ENCODE measurements at regions not wholly inside any gene's neighbourhood (a gene's known extent, or its start where the extent isn't known, plus 50 kb on each side); places are given as distances from the start of the nearest gene placed in this dataset.

- intact Hi-C loops (cut with DNase I; ENCODE audit: low total_unique reads) = no loop called here
- TF ChIP-seq, protein P1, sequence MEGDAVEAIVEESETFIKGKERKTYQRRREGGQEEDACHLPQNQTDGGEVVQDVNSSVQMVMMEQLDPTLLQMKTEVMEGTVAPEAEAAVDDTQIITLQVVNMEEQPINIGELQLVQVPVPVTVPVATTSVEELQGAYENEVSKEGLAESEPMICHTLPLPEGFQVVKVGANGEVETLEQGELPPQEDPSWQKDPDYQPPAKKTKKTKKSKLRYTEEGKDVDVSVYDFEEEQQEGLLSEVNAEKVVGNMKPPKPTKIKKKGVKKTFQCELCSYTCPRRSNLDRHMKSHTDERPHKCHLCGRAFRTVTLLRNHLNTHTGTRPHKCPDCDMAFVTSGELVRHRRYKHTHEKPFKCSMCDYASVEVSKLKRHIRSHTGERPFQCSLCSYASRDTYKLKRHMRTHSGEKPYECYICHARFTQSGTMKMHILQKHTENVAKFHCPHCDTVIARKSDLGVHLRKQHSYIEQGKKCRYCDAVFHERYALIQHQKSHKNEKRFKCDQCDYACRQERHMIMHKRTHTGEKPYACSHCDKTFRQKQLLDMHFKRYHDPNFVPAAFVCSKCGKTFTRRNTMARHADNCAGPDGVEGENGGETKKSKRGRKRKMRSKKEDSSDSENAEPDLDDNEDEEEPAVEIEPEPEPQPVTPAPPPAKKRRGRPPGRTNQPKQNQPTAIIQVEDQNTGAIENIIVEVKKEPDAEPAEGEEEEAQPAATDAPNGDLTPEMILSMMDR (IDR thresholded peaks at IDR 0.05) = no peak
- DNase-seq = no peak
- Histone ChIP-seq H3K4me3 (no peak overlapping the region), H3K9me3 (no peaks in the 10 kb centered on the region), H3K27ac (no peak overlapping the region), H3K4me1 (peaks cover 0 to 13% (median 0%) of the 10 kb centered on the region in 4 donors), H3K27me3 (no peaks in the 10 kb centered on the region), H3K36me3 (no peaks in the 10 kb centered on the region)
Measured at GRCh38 chr18:44620812-44621211, 59.9 kb upstream of the SETBP1 start.

DNA sequence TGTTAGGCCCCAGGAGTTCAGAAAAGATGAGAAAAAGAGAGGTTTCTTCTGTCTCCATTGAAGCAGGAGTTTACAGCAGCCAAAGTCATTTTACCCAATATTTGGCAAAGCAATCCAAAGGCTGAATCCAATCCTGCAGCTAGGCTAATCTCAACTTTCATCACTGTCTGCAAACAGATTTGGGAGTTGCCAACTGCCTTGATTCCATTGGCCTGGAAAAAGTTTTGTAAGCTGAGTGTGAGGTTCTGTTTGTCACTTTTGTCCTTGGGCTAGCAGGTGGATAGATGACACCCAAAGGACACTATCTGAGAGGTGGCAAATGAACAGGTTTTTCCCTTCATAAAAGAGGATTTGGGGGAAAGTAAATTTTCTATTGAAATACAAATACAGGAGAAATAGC lies 56.6 kb upstream of the SETBP1 start:
- H3K27ac ChIP-seq = no peak overlapping the region
- H3K9me3 ChIP-seq = no peaks in the 10 kb centered on the region
- DNase-seq = no peak
- H3K36me3 ChIP-seq = no peaks in the 10 kb centered on the region
- intact Hi-C loops (cut with DNase I; ENCODE audit: low total_unique reads) = no loop called here
- no peak overlapping the region for H3K4me3 ChIP-seq
- peaks cover 0 to 22% (median 1%) of the 10 kb centered on the region in 4 donors for H3K4me1 ChIP-seq
- TF ChIP-seq, protein P1 (IDR thresholded peaks at IDR 0.05) = no peak
- H3K27me3 ChIP-seq = no peaks in the 10 kb centered on the region

DNA sequence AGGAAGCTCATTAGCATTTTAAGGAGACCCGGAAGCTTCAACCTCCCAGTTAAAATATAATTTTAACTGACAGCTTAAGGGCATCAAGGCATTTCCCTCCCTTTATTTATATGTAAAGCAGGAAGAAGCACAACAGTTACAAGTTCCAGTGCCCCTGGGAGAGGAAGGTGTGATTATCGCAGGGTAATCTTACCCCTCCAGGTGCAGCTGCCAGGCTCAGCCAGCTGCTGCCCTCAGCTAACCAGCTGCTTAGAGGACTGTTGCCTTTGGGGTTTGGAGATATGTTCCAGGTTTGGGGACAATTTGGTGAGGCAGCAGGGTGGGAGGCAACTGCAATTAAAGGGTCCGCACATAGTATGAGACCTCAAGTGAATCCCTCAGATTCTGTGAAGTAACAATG lies 55.3 kb upstream of the SETBP1 start:
- DNase-seq = no peak
- H3K27ac ChIP-seq = no peak overlapping the region
- intact Hi-C loops (cut with DNase I; ENCODE audit: low total_unique reads) = no loop called here
- H3K4me1 ChIP-seq = peaks cover 0 to 22% (median 1%) of the 10 kb centered on the region in 4 donors
- TF ChIP-seq, protein P1 (IDR thresholded peaks at IDR 0.05) = no peak
- no peaks in the 10 kb centered on the region for H3K27me3 ChIP-seq
- no peaks in the 10 kb centered on the region for H3K9me3 ChIP-seq
- H3K36me3 ChIP-seq = no peaks in the 10 kb centered on the region
- H3K4me3 ChIP-seq = no peak overlapping the region

DNA sequence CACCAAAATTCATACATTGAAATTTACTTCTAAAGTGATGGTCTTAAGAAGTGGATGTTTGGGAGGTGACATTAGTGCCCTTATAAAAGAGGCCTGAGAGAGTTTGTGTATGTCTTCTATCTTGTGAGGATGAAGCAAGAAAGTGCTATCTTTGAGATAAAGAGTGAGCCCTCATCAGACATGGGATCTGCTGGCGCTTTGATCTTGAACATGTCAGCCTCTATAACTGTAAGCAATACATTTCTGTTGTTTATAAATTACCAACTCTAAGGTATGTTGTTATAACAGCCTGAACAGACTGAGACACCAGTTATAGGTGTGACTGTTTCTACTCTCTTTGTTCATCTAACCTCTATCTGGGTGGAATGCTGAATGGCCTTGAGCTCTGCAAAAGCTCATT lies 54.5 kb upstream of the SETBP1 start:
- Histone ChIP-seq H3K27ac (no peak overlapping the region), H3K36me3 (no peaks in the 10 kb centered on the region), H3K4me3 (no peak overlapping the region), H3K4me1 (peaks cover 0 to 22% (median 1%) of the 10 kb centered on the region in 4 donors), H3K9me3 (no peaks in the 10 kb centered on the region), H3K27me3 (no peaks in the 10 kb centered on the region)
- intact Hi-C loops (cut with DNase I; ENCODE audit: low total_unique reads) = no loop called here
- DNase-seq = no peak
- TF ChIP-seq, protein P1 (IDR thresholded peaks at IDR 0.05) = no peak

- no peaks in the 10 kb centered on the region for H3K27me3 ChIP-seq
- H3K4me1 ChIP-seq = peaks cover 0 to 22% (median 1%) of the 10 kb centered on the region in 4 donors
- TF ChIP-seq, protein P1 (IDR thresholded peaks at IDR 0.05) = no peak
- DNase-seq = no peak
- no peaks in the 10 kb centered on the region for H3K36me3 ChIP-seq
- no peak overlapping the region for H3K27ac ChIP-seq
- H3K9me3 ChIP-seq = no peaks in the 10 kb centered on the region
- no peak overlapping the region for H3K4me3 ChIP-seq
- intact Hi-C loops (cut with DNase I; ENCODE audit: low total_unique reads) = no loop called here
Measured at GRCh38 chr18:44626807-44627206, 53.9 kb upstream of the SETBP1 start.

DNA sequence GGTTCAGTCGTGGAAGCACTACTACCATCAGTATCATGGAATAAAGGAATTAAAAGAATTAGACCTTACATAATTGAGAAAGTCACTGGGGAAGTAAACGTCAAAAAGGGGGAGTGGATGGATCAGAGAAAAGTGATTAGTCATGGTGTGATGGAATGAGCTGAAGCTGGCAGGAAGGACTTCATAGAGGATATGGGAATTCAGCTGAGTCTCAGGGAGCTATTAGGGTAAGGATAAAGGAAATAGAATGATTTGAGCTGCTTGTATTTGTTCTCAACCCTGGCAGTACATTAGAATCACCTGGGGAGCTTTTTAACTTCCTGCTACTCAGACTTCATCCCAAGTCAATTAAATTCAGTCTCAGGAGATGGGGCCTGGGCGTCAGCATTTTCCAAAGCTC lies 53.4 kb upstream of the SETBP1 start:
- no peaks in the 10 kb centered on the region for H3K27me3 ChIP-seq
- intact Hi-C loops (cut with DNase I; ENCODE audit: low total_unique reads) = no loop called here
- H3K36me3 ChIP-seq = no peaks in the 10 kb centered on the region
- TF ChIP-seq, protein P1 (IDR thresholded peaks at IDR 0.05) = no peak
- no peak overlapping the region for H3K4me3 ChIP-seq
- peaks cover 0 to 22% (median 1%) of the 10 kb centered on the region in 4 donors for H3K4me1 ChIP-seq
- DNase-seq = no peak
- no peak overlapping the region for H3K27ac ChIP-seq
- no peaks in the 10 kb centered on the region for H3K9me3 ChIP-seq

Data from tibial artery (tissue), 4 donors.